ENCODE measurements at regions not wholly inside any gene's neighbourhood (a gene's known extent, or its start where the extent isn't known, plus 50 kb on each side); places are given as distances from the start of the nearest gene placed in this dataset.

DNA sequence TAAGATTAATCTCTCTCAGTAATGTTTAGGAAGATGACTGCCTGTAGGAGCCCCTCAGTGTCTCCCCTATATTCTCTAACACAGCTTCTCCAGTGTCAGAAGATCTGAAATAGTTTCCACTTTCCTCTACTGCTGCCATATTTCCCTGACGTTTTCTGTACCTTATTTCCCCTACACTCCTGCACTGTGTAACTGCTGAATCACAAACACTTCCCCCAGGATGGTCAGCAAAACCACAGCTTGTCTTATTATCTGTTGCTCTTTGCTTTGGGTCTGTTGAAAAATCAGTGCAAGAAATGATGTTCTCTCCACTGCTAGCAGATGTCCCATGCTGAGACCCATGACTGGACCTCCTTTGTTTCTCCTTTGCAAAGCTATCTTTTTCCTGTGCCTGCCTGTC, 441.7 kb downstream of the EPHA4 start:
- H3K4me3 ChIP-seq (ENCODE audit: low read depth, low read length) = no peak overlapping the region
- TF ChIP-seq CTCF (IDR thresholded peaks at IDR 0.05; ENCODE audit: insufficient read depth, low read depth, low read length) = no peak

DNA sequence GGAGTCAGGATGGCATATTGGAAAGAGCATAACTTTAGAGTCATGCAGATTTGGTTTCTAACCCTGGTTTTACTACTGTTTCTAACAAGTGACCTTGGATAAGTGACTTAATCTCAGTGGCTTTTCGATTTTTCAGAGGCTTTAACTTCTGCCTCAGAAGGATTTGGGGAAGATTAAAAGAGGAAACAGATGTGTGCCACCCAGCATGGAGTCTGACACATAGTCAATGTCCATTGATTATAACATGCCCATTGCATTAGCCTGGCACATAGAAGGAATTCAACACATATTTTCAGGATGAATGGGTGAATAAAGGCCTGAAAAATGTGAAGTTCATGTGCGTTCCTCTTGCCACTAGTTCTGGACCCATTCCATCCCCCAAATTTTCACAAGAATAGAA, 438.2 kb downstream of the EPHA4 start:
- DNase-seq (ENCODE audit: low read depth) = no peak
- CTCF ChIA-PET = no interaction called here
- TF ChIP-seq CTCF (IDR thresholded peaks at IDR 0.05; ENCODE audit: insufficient read depth, low read depth, low read length) = no peak

More for the DNA sequence above, 441.7 kb downstream of the EPHA4 start:
- H3K36me3 ChIP-seq (ENCODE audit: control insufficient read depth, insufficient read depth, low read length) = no peaks in the 10 kb centered on the region
- no peaks in the 10 kb centered on the region for H3K27me3 ChIP-seq (ENCODE audit: control insufficient read depth, insufficient read depth, low read length)
- ChIA-PET CTCF (no interaction called here), POLR2A (no interaction called here)
- DNase-seq (ENCODE audit: low read depth) = no peak

DNA sequence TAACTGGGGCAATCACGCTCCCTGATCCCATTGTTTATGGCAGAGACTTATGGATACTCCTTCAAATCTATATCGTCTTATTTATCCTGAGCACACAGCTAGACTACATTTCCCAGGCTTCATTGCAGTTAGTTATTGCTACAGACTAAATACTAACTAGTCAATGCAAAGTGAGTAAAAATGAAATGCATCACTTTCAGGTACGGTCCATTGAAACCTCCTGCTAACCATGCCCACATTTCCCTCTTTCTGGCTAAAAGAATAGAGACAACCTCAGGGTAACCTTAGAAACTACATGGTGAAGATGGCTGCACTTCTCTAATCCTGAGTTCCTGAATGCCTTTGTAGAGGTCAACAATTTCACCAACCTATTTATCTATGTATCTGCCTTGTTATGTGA, 437.4 kb downstream of the EPHA4 start:
- no peaks in the 10 kb centered on the region for H3K36me3 ChIP-seq (ENCODE audit: control insufficient read depth, insufficient read depth, low read length)
- POLR2A ChIA-PET = no interaction called here
- no peak for DNase-seq (ENCODE audit: low read depth)
- H3K4me3 ChIP-seq (ENCODE audit: low read depth, low read length) = no peak overlapping the region
- no peaks in the 10 kb centered on the region for H3K27me3 ChIP-seq (ENCODE audit: control insufficient read depth, insufficient read depth, low read length)
- no peak for TF ChIP-seq CTCF (IDR thresholded peaks at IDR 0.05; ENCODE audit: insufficient read depth, low read depth, low read length)
- CTCF ChIA-PET = no interaction called here

More for the DNA sequence above, 438.2 kb downstream of the EPHA4 start:
- no peaks in the 10 kb centered on the region for H3K36me3 ChIP-seq (ENCODE audit: control insufficient read depth, insufficient read depth, low read length)
- H3K27me3 ChIP-seq (ENCODE audit: control insufficient read depth, insufficient read depth, low read length) = no peaks in the 10 kb centered on the region
- POLR2A ChIA-PET = no interaction called here
- H3K4me3 ChIP-seq (ENCODE audit: low read depth, low read length) = no peak overlapping the region

DNA sequence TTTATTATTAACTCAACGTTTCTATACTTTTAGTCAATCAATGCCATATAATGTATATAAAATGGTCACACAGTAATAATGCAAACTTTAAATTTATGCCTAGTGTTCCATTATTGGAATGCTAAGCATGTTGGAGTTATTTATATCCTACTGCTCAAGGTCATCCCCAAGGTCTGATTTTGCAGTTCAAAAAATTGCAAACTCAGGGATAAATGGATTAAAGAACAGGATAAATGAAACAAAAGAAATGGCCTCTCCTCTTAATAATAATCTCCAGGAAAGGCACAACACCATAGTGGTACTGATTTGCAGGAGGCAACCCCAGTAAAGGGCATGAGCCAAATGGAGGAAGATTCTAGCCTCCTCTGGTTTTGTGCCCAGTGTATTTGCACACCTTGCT, 436.4 kb downstream of the EPHA4 start:
- ChIA-PET POLR2A (interaction anchor here (0.7 kb wide), 2 partner anchors 23 to 1046 kb away, joined by 3 to 8 read pairs; no protein-coding TSS in a partner anchor), CTCF (interaction anchor here (1.4 kb wide), 1 partner anchor 13 kb away, joined by 3 read pairs; no protein-coding TSS in a partner anchor)
- no peak for DNase-seq (ENCODE audit: low read depth)
- Histone ChIP-seq H3K4me3 (ENCODE audit: low read depth, low read length) (no peak overlapping the region), H3K36me3 (ENCODE audit: control insufficient read depth, insufficient read depth, low read length) (no peaks in the 10 kb centered on the region), H3K27me3 (ENCODE audit: control insufficient read depth, insufficient read depth, low read length) (no peaks in the 10 kb centered on the region)
- no peak for TF ChIP-seq CTCF (IDR thresholded peaks at IDR 0.05; ENCODE audit: insufficient read depth, low read depth, low read length)

GRCh38 chr2:221137385-221137784, 434.7 kb downstream of the EPHA4 start:
- no peak overlapping the region for H3K4me3 ChIP-seq (ENCODE audit: low read depth, low read length)
- H3K36me3 ChIP-seq (ENCODE audit: control insufficient read depth, insufficient read depth, low read length) = no peaks in the 10 kb centered on the region
- CTCF ChIA-PET = interaction anchor here (1.4 kb wide), 1 partner anchor 15 kb away, joined by 3 read pairs; no protein-coding TSS in a partner anchor
- POLR2A ChIA-PET = no interaction called here
- TF ChIP-seq CTCF (IDR thresholded peaks at IDR 0.05; ENCODE audit: insufficient read depth, low read depth, low read length) = no peak
- DNase-seq (ENCODE audit: low read depth) = no peak
- H3K27me3 ChIP-seq (ENCODE audit: control insufficient read depth, insufficient read depth, low read length) = no peaks in the 10 kb centered on the region
